Inflammatory macrophage (primary cell): ENCODE measurements at regions not wholly inside any gene's neighbourhood (a gene's known extent, or its start where the extent isn't known, plus 50 kb on each side); places are given as distances from the start of the nearest gene placed in this dataset.

Experiments used
- DNase-seq, 2 donors: peaks; one replicate each; pipeline ENCODE4 v3.0.0-alpha.2; 2020 to 2022

DNA sequence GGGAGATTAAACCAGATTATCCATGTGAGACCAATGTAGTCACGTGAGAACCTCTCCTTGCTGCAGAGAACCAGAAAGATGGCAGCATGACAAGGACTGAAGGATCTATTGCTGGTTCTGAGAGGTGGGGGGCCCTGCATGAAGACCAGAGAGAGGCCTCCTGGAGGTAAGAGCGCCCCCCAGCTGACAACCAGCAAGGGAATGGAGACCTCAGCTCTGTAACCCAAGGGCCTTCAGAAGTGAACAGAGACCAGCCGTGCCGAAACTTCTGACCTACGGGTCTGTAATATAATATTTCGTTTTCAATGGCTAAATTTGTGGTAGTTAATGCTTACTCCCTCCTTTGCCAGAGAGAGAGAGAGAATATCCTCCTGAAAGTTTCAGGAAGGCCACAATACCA, 524.1 kb upstream of the TBX3 start:
- no peak for DNase-seq

- DNase-seq: no peak
Measured at GRCh38 chr12:115207216-115207915, 523.4 kb upstream of the TBX3 start.

DNA sequence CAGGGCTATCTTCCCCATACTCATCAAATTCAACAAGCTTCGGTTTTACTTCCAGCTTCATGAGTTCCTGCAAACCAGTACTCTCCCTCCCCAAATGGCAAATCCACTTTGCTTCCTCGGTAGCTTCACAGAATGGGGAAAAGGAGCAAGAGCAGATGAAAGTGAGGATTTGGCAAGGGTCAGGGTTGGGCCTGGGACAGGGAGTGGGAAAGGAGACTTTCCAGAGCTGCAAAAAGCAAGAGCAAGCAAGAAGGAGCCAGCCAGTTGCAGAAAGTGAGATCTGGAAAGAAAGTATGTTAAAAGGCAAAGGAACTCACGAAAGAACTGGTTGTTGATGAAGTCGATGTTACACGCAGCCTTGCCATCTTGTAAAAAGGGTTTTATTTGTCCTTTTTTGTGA, 522.8 kb upstream of the TBX3 start:
- no peak for DNase-seq

GRCh38 chr12:115205755-115206308, 521.9 kb upstream of the TBX3 start:
- DNase-seq: no peak

- DNase-seq: no peak
Measured at GRCh38 chr12:115204957-115205754, 521.2 kb upstream of the TBX3 start.

- no peak for DNase-seq
Measured at GRCh38 chr12:115203701-115204100, 519.7 kb upstream of the TBX3 start.

- no peak for DNase-seq
Measured at GRCh38 chr12:115201966-115202365, 518.0 kb upstream of the TBX3 start.

DNA sequence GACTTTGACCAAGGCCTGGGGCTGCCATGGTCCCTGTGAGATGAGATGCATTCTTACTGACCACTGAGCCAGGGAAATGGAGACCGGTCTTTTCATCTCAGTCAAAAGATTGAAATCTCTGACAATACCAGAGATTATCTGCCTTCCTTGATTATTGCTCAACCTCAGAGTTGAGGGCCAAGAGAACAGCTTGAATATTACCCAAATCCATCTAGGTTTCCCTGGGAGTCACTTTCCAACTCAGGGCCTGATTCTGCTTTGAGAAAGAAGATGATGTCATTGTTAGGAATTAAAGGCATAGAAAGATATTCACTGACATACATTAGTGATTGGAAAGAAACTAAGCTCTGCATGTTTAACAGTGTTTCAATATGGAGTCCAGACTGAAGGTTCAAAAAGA, 515.9 kb upstream of the TBX3 start:
- DNase-seq: no peak

DNA sequence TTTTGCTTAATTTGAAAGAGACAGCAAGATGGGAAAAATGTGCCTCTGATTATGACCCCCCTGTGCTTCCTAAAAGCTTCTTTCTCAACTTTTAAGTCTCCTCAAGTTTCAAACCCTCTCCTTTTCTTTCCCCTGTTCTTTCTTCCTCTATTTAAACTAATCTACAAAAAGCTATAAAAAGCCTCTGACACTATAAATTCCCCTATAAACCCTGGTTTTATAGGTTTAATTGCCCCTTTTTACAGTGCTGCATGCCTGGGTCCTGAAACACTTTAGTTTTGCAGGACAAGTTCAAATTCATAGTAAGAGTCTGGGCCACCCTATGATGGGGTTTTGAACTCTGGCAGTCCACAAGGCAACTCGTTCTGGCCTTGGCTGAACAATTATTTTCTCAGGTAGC, 510.9 kb upstream of the TBX3 start:
- no peak for DNase-seq

GRCh38 chr12:115194448-115194847, 510.5 kb upstream of the TBX3 start:
- DNase-seq: no peak

DNA sequence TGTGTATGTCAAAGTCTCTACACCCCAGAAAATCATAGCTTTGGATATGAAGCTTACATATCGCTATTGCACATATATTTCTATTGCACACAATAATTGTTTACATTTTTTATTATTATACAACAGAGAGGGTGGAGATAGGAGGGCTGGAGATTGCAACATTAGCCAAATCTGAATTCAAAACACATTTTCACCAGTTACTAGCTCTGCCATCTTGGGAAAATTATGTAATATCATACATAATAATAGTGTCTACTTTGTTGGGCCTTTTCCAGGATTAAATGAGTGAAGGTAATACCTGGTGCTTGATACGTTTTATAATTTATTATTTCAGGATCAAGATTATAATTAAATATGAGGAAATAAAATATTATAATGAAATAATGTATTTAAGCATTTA, 507.4 kb upstream of the TBX3 start:
- no peak for DNase-seq

GRCh38 chr12:115190010-115190770, 506.2 kb upstream of the TBX3 start:
- no peak for DNase-seq

DNA sequence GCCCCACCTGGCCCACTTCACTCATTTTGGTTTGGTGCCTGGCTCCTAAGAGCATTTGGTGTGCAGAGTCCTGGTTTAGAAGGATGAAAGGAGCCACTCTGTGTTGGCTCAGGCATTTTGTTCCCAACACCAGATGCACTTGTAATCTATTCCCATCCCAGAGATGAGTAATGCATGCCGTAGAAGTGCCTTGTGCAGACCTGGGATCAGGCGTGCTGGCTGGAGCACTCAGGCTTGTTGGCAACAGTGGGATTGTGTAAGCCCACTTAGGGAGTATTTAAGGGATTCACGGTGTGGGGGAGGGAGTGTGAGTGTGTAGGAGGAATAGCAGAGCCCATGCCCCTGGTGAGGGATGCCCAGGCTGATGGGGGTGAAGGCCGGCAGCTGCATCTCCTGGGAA, 501.5 kb upstream of the TBX3 start:
- DNase-seq: no peak

DNA sequence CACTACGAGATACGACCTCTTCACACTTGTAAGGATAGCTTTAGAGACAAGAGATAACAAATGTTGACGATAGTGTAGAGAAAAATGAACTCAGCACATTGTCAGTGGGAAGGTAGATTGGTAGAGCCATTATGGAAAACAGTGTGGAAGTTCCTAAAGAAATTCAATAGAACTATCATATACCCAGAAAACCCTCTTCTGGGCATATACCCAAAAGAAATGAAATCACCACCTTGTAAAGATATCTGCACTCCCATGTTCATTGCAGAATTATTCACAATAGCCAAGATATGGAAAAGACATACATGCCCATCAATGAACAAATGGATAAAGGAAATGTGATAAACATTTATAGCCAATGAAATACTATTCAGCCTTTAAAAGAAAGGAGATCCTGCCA, 499.8 kb upstream of the TBX3 start:
- no peak for DNase-seq

- DNase-seq: no peak
Measured at GRCh38 chr12:115177899-115178298, 493.9 kb upstream of the TBX3 start.

DNA sequence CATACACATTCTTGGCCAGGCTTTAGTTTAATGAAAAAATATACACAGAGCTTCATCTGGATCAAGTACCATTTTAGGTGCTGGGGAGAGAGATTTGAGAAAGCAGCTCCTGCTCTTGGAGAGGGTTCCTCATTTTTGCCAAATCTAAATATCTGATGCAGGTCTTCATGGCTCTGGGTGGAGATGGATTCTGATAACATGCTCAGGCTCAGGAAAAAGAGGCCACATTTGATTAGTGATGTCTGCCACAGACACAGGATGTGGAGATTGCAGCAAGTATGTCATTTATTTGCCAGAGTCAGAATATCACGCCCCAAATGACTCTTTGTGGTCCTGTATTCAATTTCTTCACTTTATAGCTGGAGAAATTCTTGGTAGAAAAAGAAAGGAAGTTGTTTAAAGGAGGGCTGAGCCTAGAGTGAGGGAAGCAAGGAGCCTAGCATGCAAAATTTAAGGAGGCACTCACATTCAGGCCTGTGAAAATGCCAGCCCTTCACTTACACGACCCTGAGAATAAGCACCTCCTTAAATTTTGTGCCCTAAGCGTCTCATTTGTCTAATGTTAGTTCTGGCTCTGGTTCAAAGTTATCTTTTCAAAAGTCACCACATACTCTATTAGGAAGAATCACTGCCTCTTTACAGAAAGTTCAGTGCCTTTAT, 492.9 kb upstream of the TBX3 start:
- DNase-seq: no peak

GRCh38 chr12:115174920-115175319, 490.9 kb upstream of the TBX3 start:
- DNase-seq: no peak

DNA sequence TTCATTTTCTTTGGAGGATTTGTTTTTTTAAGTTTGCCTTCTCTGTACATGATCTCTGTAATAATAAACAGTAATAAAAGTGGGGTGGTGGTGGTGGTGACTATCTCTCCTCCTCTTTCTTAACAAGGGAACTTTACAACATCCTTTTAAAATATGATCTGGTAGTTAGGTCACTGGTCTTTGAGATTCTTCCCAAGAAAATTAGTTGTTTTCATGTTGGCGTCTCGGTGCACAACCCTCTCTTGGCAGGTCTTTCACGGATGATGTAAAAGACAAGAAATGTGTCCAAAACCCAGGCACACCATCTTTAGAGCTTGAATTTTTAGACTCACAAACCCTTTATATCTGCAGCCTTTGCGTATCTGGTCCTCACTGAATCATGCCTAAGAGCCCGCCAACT, 488.5 kb upstream of the TBX3 start:
- DNase-seq: no peak

- no peak for DNase-seq
Measured at GRCh38 chr12:115169981-115170380, 486.0 kb upstream of the TBX3 start.

- DNase-seq: no peak
Measured at GRCh38 chr12:115166698-115167315, 482.8 kb upstream of the TBX3 start.

- DNase-seq: no peak
Measured at GRCh38 chr12:115163710-115164109, 479.7 kb upstream of the TBX3 start.
